GM19035 (cell line): ENCODE measurements at regions not wholly inside any gene's neighbourhood (a gene's known extent, or its start where the extent isn't known, plus 50 kb on each side); places are given as distances from the start of the nearest gene placed in this dataset.

Experiments used
- ATAC-seq: cut with Tn5 transposase; IDR thresholded peaks from one replicate; pipeline ENCODE4 v1.9.1; 2021; ENCODE audit not compliant: unreplicated experiment

DNA sequence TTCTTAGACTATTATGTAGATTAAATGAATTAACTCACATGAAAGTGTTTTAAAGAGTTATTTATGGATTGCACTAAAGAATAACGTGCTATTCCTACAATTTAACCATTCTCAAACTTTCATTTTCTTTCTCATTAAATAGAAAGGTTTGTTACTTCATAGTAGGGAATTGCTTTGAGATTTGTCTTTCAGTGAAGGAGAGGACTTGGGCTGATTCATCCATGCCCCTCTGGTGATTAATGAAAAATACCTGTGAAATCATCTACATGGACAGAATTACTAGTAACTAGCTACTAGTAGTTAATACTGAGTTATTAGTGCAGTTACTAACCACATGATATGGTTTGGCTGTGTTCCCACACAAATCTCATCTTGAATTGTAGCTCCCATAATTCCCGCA lies 275.8 kb upstream of the CDH20 start:
- no peak for ATAC-seq

DNA sequence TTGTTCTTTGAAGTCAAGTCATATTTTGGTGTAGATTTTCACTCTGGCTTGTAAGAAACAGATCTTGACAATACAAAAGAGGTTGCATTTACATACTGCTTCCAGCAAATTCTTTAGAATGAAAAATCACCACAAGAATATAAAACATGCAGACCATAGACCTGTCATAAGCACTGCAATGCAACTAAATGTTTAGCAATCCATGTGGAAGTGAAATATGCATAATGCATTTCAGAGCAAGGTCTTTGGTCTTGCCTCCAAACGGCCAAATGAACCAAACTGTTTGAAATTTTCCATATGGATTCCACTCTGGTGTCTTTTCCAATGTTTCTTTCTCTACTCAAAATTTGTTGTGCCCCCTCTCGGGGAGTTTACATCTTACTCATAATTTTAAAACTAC lies 271.0 kb upstream of the CDH20 start:
- no peak for ATAC-seq

DNA sequence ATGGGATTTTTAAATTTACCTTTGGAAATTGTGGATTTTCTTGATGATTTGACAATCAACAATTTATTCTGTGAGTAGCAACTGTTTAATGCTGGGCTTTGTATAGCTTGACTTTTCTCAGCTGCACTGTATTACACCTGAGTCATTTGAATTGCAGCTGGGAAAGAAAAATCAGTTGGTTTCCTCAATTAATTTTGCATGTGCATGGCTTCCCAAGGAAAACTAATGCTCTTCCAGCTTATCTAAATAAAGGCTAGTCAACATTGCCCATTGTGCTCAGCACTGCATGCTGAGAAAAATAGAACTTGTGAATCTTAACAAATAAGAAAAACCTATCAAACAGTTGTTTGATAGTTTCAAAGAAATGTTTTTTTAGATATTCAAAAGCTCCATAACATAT lies 268.3 kb upstream of the CDH20 start:
- no peak for ATAC-seq

DNA sequence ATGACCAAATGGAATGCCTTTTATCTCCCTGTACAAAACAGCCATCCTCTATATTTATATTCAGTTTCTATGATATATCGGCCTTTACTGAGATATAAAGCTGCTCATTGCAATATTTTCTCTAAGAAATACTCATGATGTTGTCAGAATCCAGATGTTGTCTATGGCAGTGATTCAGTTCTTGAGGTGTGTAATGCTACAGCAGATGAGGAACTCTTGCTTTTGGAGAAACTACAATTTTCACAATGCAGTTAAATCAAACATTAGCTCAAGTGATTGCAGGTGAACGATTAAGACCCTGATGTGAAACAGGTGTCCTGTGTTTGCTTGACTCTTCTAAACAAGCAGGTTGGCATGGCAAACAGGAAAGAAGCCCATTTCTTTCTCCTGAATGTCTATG lies 256.2 kb upstream of the CDH20 start:
- ATAC-seq = no peak

- ATAC-seq = no peak
Measured at GRCh38 chr18:61079714-61080113, 253.5 kb upstream of the CDH20 start.

- ATAC-seq = no peak
Measured at GRCh38 chr18:61080954-61081528, 252.2 kb upstream of the CDH20 start.

DNA sequence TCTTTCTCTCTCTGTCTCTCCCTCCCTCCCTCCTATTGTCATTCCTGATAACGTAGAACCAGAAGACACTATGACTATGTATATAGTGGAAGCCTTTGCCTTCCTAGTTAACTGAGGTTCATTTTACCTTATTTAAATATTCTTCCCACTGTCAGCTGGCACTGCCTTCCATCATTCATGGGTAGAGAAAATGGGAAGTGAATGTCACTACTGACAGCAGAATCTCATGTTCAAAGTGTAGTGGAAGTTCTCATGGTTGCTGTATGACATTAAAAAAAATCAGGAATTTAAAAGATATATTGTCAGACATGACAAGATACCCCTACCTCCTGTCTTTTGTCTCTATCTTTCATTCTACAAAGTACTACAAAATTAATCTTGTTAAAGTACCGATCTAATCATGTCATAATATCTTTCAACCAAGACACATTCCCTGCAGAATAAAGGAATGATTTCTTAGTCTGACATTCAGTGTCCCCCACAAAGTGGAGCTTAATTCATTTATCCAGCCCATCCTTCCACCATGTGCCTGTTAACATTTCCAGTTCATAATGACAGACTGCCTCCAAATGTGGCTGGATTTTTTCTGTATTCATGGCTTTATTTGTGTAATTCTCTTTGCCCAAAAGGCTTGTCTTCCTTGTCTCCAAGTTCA lies 250.1 kb upstream of the CDH20 start:
- ATAC-seq = no peak

DNA sequence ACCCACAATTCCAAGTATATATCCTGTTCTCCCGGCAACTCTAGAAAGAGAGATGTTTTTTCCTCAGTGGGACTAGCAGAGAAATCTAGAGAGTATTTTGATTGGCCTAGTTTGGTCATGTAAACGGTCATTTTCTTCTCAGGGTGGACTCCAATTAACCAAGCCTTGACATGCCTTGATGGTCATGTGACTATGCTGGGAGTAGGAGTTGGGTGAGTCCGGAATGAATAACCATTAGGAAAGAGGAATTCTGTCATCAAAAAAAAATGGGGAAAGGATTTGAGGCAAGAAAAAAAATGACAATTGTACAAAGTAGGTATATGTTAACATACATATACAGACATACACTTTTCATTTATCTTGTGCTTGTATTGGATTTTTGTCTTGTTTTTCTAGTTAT lies 248.2 kb upstream of the CDH20 start:
- ATAC-seq = no peak

DNA sequence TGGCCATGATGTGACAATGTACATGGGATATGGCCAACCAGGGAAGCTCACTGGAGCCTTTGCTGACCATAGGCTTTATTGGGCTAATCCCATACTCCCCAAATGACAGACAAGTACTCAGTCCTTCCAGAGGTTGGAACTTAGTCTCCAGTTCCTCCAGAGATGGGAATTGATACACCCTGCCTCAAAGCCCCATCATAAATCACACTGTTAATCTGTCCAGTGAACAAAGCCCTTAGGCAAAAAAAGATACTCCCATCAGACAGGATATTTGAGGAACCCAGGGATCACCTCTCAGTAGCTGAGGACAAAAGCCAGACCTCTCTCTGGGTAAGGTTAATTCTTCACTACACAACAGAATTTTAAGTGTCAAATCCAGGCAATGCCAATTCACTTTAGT lies 247.5 kb upstream of the CDH20 start:
- no peak for ATAC-seq

DNA sequence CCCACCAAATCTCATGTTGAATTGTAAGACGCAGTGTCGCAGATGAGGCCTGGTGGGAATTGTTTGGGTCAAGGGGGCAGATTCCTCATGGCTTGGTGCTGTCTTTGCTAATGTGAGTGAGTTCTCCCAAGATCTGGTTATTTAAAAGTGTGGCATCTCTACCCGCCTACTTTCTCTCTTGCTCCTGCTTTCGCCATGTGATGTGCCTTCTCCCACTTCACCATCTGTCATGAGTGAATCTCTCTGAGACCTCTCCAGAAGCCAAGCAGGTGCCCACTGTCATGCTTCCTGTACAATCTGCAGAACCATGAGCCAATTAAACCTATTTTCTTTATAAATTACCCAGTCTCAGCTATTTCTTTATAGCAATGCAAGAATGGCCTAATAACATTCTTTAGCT lies 246.6 kb upstream of the CDH20 start:
- no peak for ATAC-seq

DNA sequence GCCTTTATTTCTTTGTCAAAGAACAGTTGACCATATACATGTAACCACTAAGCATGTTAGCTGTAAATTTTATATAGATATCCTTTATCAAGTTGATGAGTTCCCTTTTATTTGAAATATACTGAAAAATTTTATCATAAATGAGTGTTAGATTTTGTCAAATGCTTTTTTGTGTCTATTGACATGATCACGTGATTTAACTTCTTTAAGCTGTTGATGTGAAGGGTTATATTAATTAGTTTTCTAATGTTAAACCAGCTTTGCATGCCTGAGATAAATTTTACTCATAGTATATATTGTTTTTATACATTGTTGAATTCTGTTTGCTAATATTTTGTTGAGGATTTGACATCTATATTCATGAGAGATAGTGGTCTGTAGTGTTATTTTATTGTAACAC lies 241.9 kb upstream of the CDH20 start:
- ATAC-seq = no peak

- ATAC-seq = no peak
Measured at GRCh38 chr18:61093965-61094364, 239.3 kb upstream of the CDH20 start.

DNA sequence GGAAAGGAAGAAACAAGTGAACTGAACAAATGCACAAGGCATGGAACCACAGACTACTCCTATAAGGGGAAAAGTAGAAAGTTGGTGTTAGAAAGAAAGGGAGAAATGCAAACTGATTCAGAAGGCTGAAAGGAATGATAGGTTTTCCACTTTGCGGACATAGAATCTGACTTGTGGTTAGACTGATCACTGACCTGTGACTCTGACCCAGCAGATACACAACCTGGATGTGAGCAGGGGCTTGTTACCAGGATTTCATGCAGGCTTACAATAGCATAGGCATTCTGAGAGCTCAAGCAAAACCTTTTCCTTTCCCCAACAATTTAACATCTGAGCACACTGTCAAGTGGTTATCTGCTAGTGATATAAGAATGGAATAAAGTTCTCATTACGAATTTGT lies 237.0 kb upstream of the CDH20 start:
- no peak for ATAC-seq

GRCh38 chr18:61107113-61107512 lies 226.1 kb upstream of the CDH20 start:
- no peak for ATAC-seq

GRCh38 chr18:61108706-61109105 lies 224.5 kb upstream of the CDH20 start:
- no peak for ATAC-seq

- ATAC-seq = no peak
Measured at GRCh38 chr18:61123309-61123708, 209.9 kb upstream of the CDH20 start.

GRCh38 chr18:61127714-61128467 lies 205.3 kb upstream of the CDH20 start:
- no peak for ATAC-seq

GRCh38 chr18:61129001-61129400 lies 204.2 kb upstream of the CDH20 start:
- no peak for ATAC-seq

- no peak for ATAC-seq
Measured at GRCh38 chr18:61132031-61132430, 201.2 kb upstream of the CDH20 start.

GRCh38 chr18:61133783-61134182 lies 199.4 kb upstream of the CDH20 start:
- no peak for ATAC-seq

DNA sequence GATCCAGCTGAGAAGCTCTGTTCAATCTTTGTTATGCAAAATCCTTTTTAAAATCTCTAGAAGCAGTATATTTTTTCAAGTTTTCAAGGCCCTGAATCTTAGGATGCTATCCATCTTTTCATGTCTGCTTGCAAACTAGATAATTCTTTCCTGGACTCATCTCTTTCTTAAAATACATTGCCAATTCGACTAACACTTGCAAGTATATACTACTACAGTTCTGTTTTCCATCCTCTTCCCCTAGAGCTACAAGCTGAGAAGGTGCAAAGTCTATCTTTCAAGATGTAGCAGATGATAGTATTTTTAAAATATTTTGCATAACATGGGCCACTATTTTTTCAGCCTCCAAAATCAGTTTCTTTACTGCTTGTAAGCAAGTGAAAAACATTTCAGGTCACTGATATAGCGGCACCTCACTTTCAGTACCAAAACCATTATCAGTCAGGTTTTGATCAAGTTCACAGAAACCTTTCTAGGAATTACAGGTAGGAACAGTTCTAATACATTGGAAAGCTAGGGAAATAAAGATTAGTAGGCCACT lies 196.4 kb upstream of the CDH20 start:
- ATAC-seq = no peak

GRCh38 chr18:61141691-61142090 lies 191.5 kb upstream of the CDH20 start:
- ATAC-seq = no peak
